Neural crest cell (in vitro differentiated cells): ENCODE measurements at regions not wholly inside any gene's neighbourhood (a gene's known extent, or its start where the extent isn't known, plus 50 kb on each side); places are given as distances from the start of the nearest gene placed in this dataset.

Experiments used
- DNase-seq: peaks from one replicate; pipeline ENCODE4 v3.0.0; 2021; ENCODE audit warnings: low read depth, mixed read lengths, low spot score
- H3K27ac Mint-ChIP-seq: one replicate; pipeline ENCODE4 v1.8.0; 2021; ENCODE audit warnings: mild to moderate bottlenecking, mixed read lengths; ENCODE audit not compliant: unreplicated experiment
- H3K27me3 Mint-ChIP-seq: 2 replicates; pipeline ENCODE4 v1.8.0; 2021; ENCODE audit warnings: low read depth, mild to moderate bottlenecking, mixed read lengths
- H3K36me3 Mint-ChIP-seq: 2 replicates; pipeline ENCODE4 v1.8.0; 2021; ENCODE audit warnings: low read depth, mild to moderate bottlenecking, mixed read lengths
- H3K4me1 Mint-ChIP-seq: 2 replicates; pipeline ENCODE4 v1.8.0; 2021; ENCODE audit warnings: mixed read lengths
- H3K4me3 Mint-ChIP-seq: one replicate; pipeline ENCODE4 v1.8.0; 2021; ENCODE audit warnings: mild to moderate bottlenecking, mixed read lengths
- H3K9me3 Mint-ChIP-seq: 2 replicates; pipeline ENCODE4 v1.8.0; 2021; ENCODE audit warnings: mixed read lengths
- CTCF ChIP-seq: fragments of 200-600 bp; sonication (generic); conservative IDR thresholded peaks from 2 replicates; pipeline ENCODE4 v1.5.0; 2021; ENCODE audit warnings: antibody characterized with exemption, mild to moderate bottlenecking

- peaks cover 15% of the 10 kb centered on the region for H3K9me3 Mint-ChIP-seq
- no peaks in the 10 kb centered on the region for H3K27me3 Mint-ChIP-seq
- no peaks in the 10 kb centered on the region for H3K4me1 Mint-ChIP-seq
- no peak for DNase-seq
- H3K4me3 Mint-ChIP-seq: no peak overlapping the region
- H3K36me3 Mint-ChIP-seq: no peaks in the 10 kb centered on the region
- TF ChIP-seq CTCF: no peak
- no peak overlapping the region for H3K27ac Mint-ChIP-seq
Observed at GRCh38 chr4:58935332-58935731, 1825.1 kb upstream of the IGFBP7 start.

GRCh38 chr4:58936436-58936835 is 1826.3 kb upstream of the IGFBP7 start:
- no peak overlapping the region for H3K4me3 Mint-ChIP-seq
- TF ChIP-seq CTCF: no peak
- no peaks in the 10 kb centered on the region for H3K36me3 Mint-ChIP-seq
- H3K27ac Mint-ChIP-seq: no peak overlapping the region
- DNase-seq: no peak
- no peaks in the 10 kb centered on the region for H3K4me1 Mint-ChIP-seq
- H3K27me3 Mint-ChIP-seq: no peaks in the 10 kb centered on the region
- H3K9me3 Mint-ChIP-seq: peaks cover 8% of the 10 kb centered on the region

GRCh38 chr4:58940167-58940566 is 1830.0 kb upstream of the IGFBP7 start:
- DNase-seq: no peak
- no peak overlapping the region for H3K4me3 Mint-ChIP-seq
- no peaks in the 10 kb centered on the region for H3K27me3 Mint-ChIP-seq
- no peak for TF ChIP-seq CTCF
- H3K4me1 Mint-ChIP-seq: no peaks in the 10 kb centered on the region
- H3K36me3 Mint-ChIP-seq: no peaks in the 10 kb centered on the region
- no peak overlapping the region for H3K27ac Mint-ChIP-seq
- peaks cover 4% of the 10 kb centered on the region for H3K9me3 Mint-ChIP-seq

GRCh38 chr4:58941286-58941685 is 1831.1 kb upstream of the IGFBP7 start:
- no peak for DNase-seq
- H3K4me1 Mint-ChIP-seq: no peaks in the 10 kb centered on the region
- no peak overlapping the region for H3K27ac Mint-ChIP-seq

GRCh38 chr4:58953575-58953974 is 1843.4 kb upstream of the IGFBP7 start:
- H3K27ac Mint-ChIP-seq: no peak overlapping the region
- peaks cover under 1% of the 10 kb centered on the region for H3K9me3 Mint-ChIP-seq
- peaks cover under 1% of the 10 kb centered on the region for H3K36me3 Mint-ChIP-seq
- no peak for DNase-seq
- no peaks in the 10 kb centered on the region for H3K27me3 Mint-ChIP-seq
- TF ChIP-seq CTCF: no peak
- no peak overlapping the region for H3K4me3 Mint-ChIP-seq
- H3K4me1 Mint-ChIP-seq: no peaks in the 10 kb centered on the region

More at GRCh38 chr4:58941286-58941685, 1831.1 kb upstream of the IGFBP7 start:
- Mint-ChIP-seq H3K4me3 (no peak overlapping the region), H3K27me3 (no peaks in the 10 kb centered on the region), H3K9me3 (peaks cover 4% of the 10 kb centered on the region), H3K36me3 (no peaks in the 10 kb centered on the region)
- TF ChIP-seq CTCF: no peak

GRCh38 chr4:58957711-58958110 is 1847.5 kb upstream of the IGFBP7 start:
- Mint-ChIP-seq H3K4me3 (no peak overlapping the region), H3K27me3 (no peaks in the 10 kb centered on the region), H3K9me3 (no peaks in the 10 kb centered on the region), H3K4me1 (no peaks in the 10 kb centered on the region), H3K36me3 (no peaks in the 10 kb centered on the region), H3K27ac (no peak overlapping the region)
- TF ChIP-seq CTCF: no peak
- DNase-seq: no peak
